CD4-positive, alpha-beta T cell (primary cell): ENCODE measurements at regions not wholly inside any gene's neighbourhood (a gene's known extent, or its start where the extent isn't known, plus 50 kb on each side); places are given as distances from the start of the nearest gene placed in this dataset.

Experiments
- ATAC-seq: fragments of 200-7000 bp; cut with Tn5 transposase; one replicate; pipeline ENCODE4 v1.10.0; 2022; ENCODE audit warnings: mild to moderate bottlenecking; ENCODE audit not compliant: poor library complexity
- CTCF ChIA-PET: fragments of 350-600 bp; sonication (Branson Sonifier 250); formaldehyde crosslinking; loops from one replicate; lab custom pipeline; 2021; ENCODE audit warnings: antibody characterized with exemption, inconsistent platforms; lab: Charles Lee
- POLR2A ChIA-PET: fragments of 350-600 bp; sonication (Branson Sonifier 250); formaldehyde crosslinking; loops from one replicate; lab custom pipeline; 2021; ENCODE audit warnings: antibody characterized with exemption, inconsistent platforms; lab: Charles Lee
- DNase-seq, 14 experiments: peaks; one replicate each; pipeline ENCODE4 v3.0.0-alpha.2; 2013 to 2020; ENCODE audit warnings: mixed read lengths in 2 of 14
- H3K27ac ChIP-seq, 2 donors: one replicate each; pipeline versions ENCODE4 v1.5.1 to v1.7.0; 2013; ENCODE audit warnings: low read length in 2 of 2, low read depth in 1 of 2, mild to moderate bottlenecking in 1 of 2
- H3K27me3 ChIP-seq, 2 experiments: 1 replicate in 1 of 2; 2 replicates in 1 of 2; pipeline versions ENCODE4 v1.6.1 to v1.7.0; 2013; ENCODE audit warnings: low read length in 2 of 2, control low read depth in 1 of 2, mild to moderate bottlenecking in 1 of 2, moderate library complexity in 1 of 2; ENCODE audit not compliant: insufficient read depth in 2 of 2, control insufficient read depth in 1 of 2
- H3K36me3 ChIP-seq: one replicate; pipeline ENCODE4 v1.6.1; 2013; ENCODE audit warnings: low read length, control low read depth; ENCODE audit not compliant: insufficient read depth
- H3K4me1 ChIP-seq: one replicate; pipeline ENCODE4 v1.6.1; 2013; ENCODE audit warnings: low read length, control low read depth; ENCODE audit not compliant: insufficient read depth
- H3K4me3 ChIP-seq: one replicate; pipeline ENCODE4 v1.5.1; 2013; ENCODE audit warnings: mild to moderate bottlenecking, low read length, moderate library complexity
- H3K9me3 ChIP-seq, 2 experiments: 1 replicate in 1 of 2; 2 replicates in 1 of 2; pipeline versions ENCODE4 v1.6.1 to v1.7.0; 2013; ENCODE audit warnings: low read length in 2 of 2, mild to moderate bottlenecking in 2 of 2, control low read depth in 1 of 2, moderate library complexity in 1 of 2; ENCODE audit not compliant: control insufficient read depth in 1 of 2, insufficient read depth in 1 of 2
- H3K27ac Mint-ChIP-seq: one replicate; pipeline ENCODE4 v1.8.0; 2020; ENCODE audit warnings: mixed read lengths
- H3K27me3 Mint-ChIP-seq: one replicate; pipeline ENCODE4 v1.8.0; 2021; ENCODE audit warnings: mixed read lengths
- H3K36me3 Mint-ChIP-seq: one replicate; pipeline ENCODE4 v1.8.0; 2021; ENCODE audit warnings: low read depth, mixed read lengths
- H3K4me1 Mint-ChIP-seq: one replicate; pipeline ENCODE4 v1.8.0; 2021; ENCODE audit warnings: low read depth, mixed read lengths
- H3K4me3 Mint-ChIP-seq: one replicate; pipeline ENCODE4 v1.8.0; 2020; ENCODE audit warnings: mild to moderate bottlenecking, mixed read lengths
- H3K9me3 Mint-ChIP-seq: one replicate; pipeline ENCODE4 v1.8.0; 2020; ENCODE audit warnings: mixed read lengths
- intact Hi-C, 2 experiments: fragments of 100-400 bp; cut with DNase I in 1 of 2; cut with micrococcal nuclease in 1 of 2; formaldehyde crosslinking; loops; one replicate each; pipeline versions ENCODE4 v1.15.1 to v1.9.0; 2023 to 2025; cut with DNase I, micrococcal nuclease
- TF ChIP-seq, protein P1 (sequence below): fragments of 200-600 bp; IDR thresholded peaks from one replicate; pipeline ENCODE4 v1.8.0; 2022; ENCODE audit warnings: antibody characterized with exemption, mild to moderate bottlenecking

DNA sequence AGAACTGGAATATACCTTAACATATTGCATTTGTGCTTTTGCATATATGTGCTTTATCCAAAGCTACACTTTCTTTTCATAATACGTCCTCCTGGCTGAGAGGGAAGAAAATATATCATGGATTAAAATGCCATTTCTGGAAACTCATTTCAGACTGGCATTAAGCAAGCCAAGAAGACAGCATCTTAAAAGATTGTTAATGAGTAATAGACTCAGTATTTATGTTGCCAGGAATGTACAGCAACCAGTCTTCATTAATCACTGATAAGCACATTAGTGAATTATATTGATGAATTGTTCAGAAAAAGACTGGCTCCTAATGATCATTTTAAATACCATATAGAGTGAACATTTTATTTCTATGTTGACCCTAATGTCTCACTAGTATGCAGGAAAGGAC lies 134.9 kb upstream of the IFNG-AS1 start:
- Mint-ChIP-seq H3K27me3 (no peaks in the 10 kb centered on the region), H3K4me1 (no peaks in the 10 kb centered on the region), H3K27ac (no peak overlapping the region), H3K9me3 (no peaks in the 10 kb centered on the region), H3K4me3 (no peak overlapping the region), H3K36me3 (no peaks in the 10 kb centered on the region)
- ChIA-PET POLR2A (no interaction called here), CTCF (no interaction called here)
- no peaks in the 10 kb centered on the region for H3K36me3 ChIP-seq
- H3K27me3 ChIP-seq: no peaks in the 10 kb centered on the region
- no peak overlapping the region for H3K4me3 ChIP-seq
- ATAC-seq: no peak
- peaks cover 0 to 8% of the 10 kb centered on the region in 2 experiments for H3K9me3 ChIP-seq
- intact Hi-C loops: no loop called here
- TF ChIP-seq, protein P1, sequence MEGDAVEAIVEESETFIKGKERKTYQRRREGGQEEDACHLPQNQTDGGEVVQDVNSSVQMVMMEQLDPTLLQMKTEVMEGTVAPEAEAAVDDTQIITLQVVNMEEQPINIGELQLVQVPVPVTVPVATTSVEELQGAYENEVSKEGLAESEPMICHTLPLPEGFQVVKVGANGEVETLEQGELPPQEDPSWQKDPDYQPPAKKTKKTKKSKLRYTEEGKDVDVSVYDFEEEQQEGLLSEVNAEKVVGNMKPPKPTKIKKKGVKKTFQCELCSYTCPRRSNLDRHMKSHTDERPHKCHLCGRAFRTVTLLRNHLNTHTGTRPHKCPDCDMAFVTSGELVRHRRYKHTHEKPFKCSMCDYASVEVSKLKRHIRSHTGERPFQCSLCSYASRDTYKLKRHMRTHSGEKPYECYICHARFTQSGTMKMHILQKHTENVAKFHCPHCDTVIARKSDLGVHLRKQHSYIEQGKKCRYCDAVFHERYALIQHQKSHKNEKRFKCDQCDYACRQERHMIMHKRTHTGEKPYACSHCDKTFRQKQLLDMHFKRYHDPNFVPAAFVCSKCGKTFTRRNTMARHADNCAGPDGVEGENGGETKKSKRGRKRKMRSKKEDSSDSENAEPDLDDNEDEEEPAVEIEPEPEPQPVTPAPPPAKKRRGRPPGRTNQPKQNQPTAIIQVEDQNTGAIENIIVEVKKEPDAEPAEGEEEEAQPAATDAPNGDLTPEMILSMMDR: no peak
- no peaks in the 10 kb centered on the region for H3K4me1 ChIP-seq
- DNase-seq: no peak
- no peak overlapping the region for H3K27ac ChIP-seq

DNA sequence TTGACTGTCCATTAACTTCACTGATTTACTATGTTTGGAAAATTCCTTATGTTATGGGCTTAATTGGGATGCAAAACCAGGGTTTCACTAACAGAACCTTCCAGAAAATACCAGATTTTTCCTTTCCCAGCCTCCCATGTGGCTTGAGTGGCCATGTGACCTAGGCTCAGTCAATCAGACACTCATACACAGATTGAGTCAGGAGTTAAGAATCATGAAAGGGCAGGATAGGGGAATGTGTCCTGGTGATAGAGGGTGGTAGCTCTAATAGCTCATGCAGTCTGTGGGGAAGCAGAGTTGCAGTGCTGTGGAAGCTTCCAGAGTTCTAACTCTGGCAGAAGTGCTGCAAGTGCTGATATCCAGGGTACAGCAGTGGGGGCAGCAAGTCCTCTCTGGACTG lies 134.1 kb upstream of the IFNG-AS1 start:
- Histone ChIP-seq H3K27ac (no peak overlapping the region), H3K36me3 (no peaks in the 10 kb centered on the region), H3K9me3 (peaks cover 0 to 5% of the 10 kb centered on the region in 2 experiments), H3K4me1 (no peaks in the 10 kb centered on the region), H3K27me3 (no peaks in the 10 kb centered on the region), H3K4me3 (no peak overlapping the region)
- intact Hi-C loops: no loop called here
- DNase-seq (no peak), ATAC-seq (no peak)
- Mint-ChIP-seq H3K9me3 (no peaks in the 10 kb centered on the region), H3K4me1 (no peaks in the 10 kb centered on the region), H3K36me3 (no peaks in the 10 kb centered on the region), H3K4me3 (no peak overlapping the region), H3K27me3 (no peaks in the 10 kb centered on the region), H3K27ac (no peak overlapping the region)
- TF ChIP-seq, protein P1: no peak
- POLR2A ChIA-PET: no interaction called here
- CTCF ChIA-PET: no interaction called here

DNA sequence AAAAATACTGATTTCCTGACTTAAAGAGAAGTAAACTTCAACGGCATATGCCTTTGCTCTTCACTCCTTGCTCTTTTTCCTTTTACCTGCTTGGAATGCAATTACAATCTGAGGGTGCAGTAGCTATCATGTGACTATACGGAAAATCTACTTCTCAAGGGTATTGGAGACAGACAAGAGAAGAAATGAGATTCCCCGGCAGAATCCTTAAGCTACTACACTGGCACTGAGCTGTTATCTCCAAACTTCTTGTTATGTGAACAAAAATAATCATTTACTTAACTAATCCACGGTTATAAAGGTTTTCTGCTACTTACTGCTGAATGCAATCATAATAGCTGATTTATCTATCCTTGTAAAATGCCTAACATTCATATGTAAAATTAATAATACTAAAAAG lies 118.0 kb upstream of the IFNG-AS1 start:
- Histone ChIP-seq H3K9me3 (peaks cover 0 to 6% of the 10 kb centered on the region in 2 experiments), H3K36me3 (no peaks in the 10 kb centered on the region), H3K4me3 (no peak overlapping the region), H3K4me1 (peaks cover 7% of the 10 kb centered on the region), H3K27me3 (no peaks in the 10 kb centered on the region), H3K27ac (no peak overlapping the region)
- Mint-ChIP-seq H3K27me3 (no peaks in the 10 kb centered on the region), H3K4me1 (no peaks in the 10 kb centered on the region), H3K36me3 (no peaks in the 10 kb centered on the region), H3K9me3 (no peaks in the 10 kb centered on the region), H3K4me3 (no peak overlapping the region), H3K27ac (no peak overlapping the region)
- CTCF ChIA-PET: no interaction called here
- DNase-seq: no peak
- intact Hi-C loops: no loop called here
- TF ChIP-seq, protein P1: no peak
- POLR2A ChIA-PET: no interaction called here
- no peak for ATAC-seq
